Nucleus accumbens (tissue), 56 donors: ENCODE measurements at regions not wholly inside any gene's neighbourhood (a gene's known extent, or its start where the extent isn't known, plus 50 kb on each side); places are given as distances from the start of the nearest gene placed in this dataset.
A peak's percentile ranks its signal among the peaks of the same experiment; 100 is the strongest.
"Not testable (repeated sequence)": the region's sequence is repeated elsewhere in the genome, so short reads cannot be mapped to it uniquely, and the experiment has no call there.

Experiments
- DNase-seq, 56 donors: peaks; one replicate each; lab custom pipeline; 2025; lab: John Stamatoyannopoulos, UW

- no peak for DNase-seq
Measured at GRCh38 chr10:31687663-31688482, 240.8 kb downstream of the ARHGAP12 start.

GRCh38 chr10:31686599-31686998, 242.0 kb downstream of the ARHGAP12 start:
- no peak for DNase-seq

GRCh38 chr10:31683682-31684081, 244.9 kb downstream of the ARHGAP12 start:
- no peak for DNase-seq

- no peak for DNase-seq
Measured at GRCh38 chr10:31679936-31680335, 248.7 kb downstream of the ARHGAP12 start.

GRCh38 chr10:31678575-31679516, 249.8 kb downstream of the ARHGAP12 start:
- DNase-seq, result no peak

GRCh38 chr10:31678139-31678536, 250.5 kb downstream of the ARHGAP12 start:
- no peak for DNase-seq

- no peak for DNase-seq
Measured at GRCh38 chr10:31677195-31678138, 251.2 kb downstream of the ARHGAP12 start.

- DNase-seq, result no peak
Measured at GRCh38 chr10:31675726-31676125, 252.9 kb downstream of the ARHGAP12 start.

- peak in 35 of 56 donors; percentile 10 to 70 (median 42) for DNase-seq
Measured at GRCh38 chr10:31669357-31669756, 259.3 kb downstream of the ARHGAP12 start.

GRCh38 chr10:31668326-31668725, 260.3 kb downstream of the ARHGAP12 start:
- no peak for DNase-seq

GRCh38 chr10:31665764-31666279, 262.8 kb downstream of the ARHGAP12 start:
- DNase-seq, result not testable (repeated sequence)

GRCh38 chr10:31664803-31665202, 263.8 kb downstream of the ARHGAP12 start:
- DNase-seq, result no peak

- not testable (repeated sequence) for DNase-seq
Measured at GRCh38 chr10:31664071-31664470, 264.6 kb downstream of the ARHGAP12 start.

GRCh38 chr10:31660300-31660699, 268.3 kb downstream of the ARHGAP12 start:
- no peak for DNase-seq

- no peak for DNase-seq
Measured at GRCh38 chr10:31659665-31660064, 269.0 kb downstream of the ARHGAP12 start.

GRCh38 chr10:31657434-31657872, 271.2 kb downstream of the ARHGAP12 start:
- no peak for DNase-seq

- no peak for DNase-seq
Measured at GRCh38 chr10:31656851-31657433, 271.7 kb downstream of the ARHGAP12 start.

- DNase-seq, result no peak
Measured at GRCh38 chr10:31652038-31652437, 276.6 kb downstream of the ARHGAP12 start.

GRCh38 chr10:31650010-31650409, 278.6 kb downstream of the ARHGAP12 start:
- DNase-seq, result peak in 13 of 56 donors; percentile 0 to 31 (median 2)
